GM12878 (cell line): ENCODE measurements at regions not wholly inside any gene's neighbourhood (a gene's known extent, or its start where the extent isn't known, plus 50 kb on each side); places are given as distances from the start of the nearest gene placed in this dataset.

Experiments
- CBX3 ChIP-seq: fragments of 200-600 bp; sonication (generic); IDR thresholded peaks from 2 replicates; pipeline ENCODE4 v1.6.1; 2016; ENCODE audit warnings: low read depth, borderline replicate concordance
- CBX5 ChIP-seq: sonication (generic); IDR thresholded peaks from 2 replicates; pipeline ENCODE4 v1.6.1; 2016; ENCODE audit warnings: low read depth, moderate library complexity, mild to moderate bottlenecking, inconsistent platforms
- E2F8 ChIP-seq: fragments of 450-650 bp; IDR thresholded peaks from 2 replicates; pipeline ENCODE4 v1.6.1; 2018; ENCODE audit warnings: mild to moderate bottlenecking, low read depth, moderate library complexity; ENCODE audit not compliant: partially characterized antibody
- EZH2 ChIP-seq: IDR thresholded peaks from 2 replicates; pipeline ENCODE4 v1.6.1; 2012; ENCODE audit warnings: low read depth, mild to moderate bottlenecking, control low read depth, inconsistent platforms, low read length, borderline replicate concordance; ENCODE audit not compliant: control insufficient read depth
- GABPA ChIP-seq: IDR thresholded peaks from 2 replicates; pipeline ENCODE4 v1.6.1; 2014; ENCODE audit warnings: antibody characterized with exemption, low read depth, mild to moderate bottlenecking, inconsistent platforms
- HDAC6 ChIP-seq: fragments of 200-600 bp; sonication (generic); IDR thresholded peaks from one replicate; pipeline ENCODE4 v1.8.0; 2017; ENCODE audit warnings: antibody characterized with exemption; ENCODE audit not compliant: unreplicated experiment
- MAX ChIP-seq: IDR thresholded peaks from 2 replicates; pipeline ENCODE4 v1.6.1; 2012; ENCODE audit warnings: low read depth, low read length, improper control_type of control experiment
- PRDM15 ChIP-seq: fragments of 450-650 bp; formaldehyde crosslinking; IDR thresholded peaks from 2 replicates; pipeline ENCODE4 v1.4.0; 2020; ENCODE audit warnings: mild to moderate bottlenecking, moderate library complexity
- RFX5 ChIP-seq: IDR thresholded peaks from 2 replicates; pipeline ENCODE4 v1.6.1; 2011; ENCODE audit warnings: low read depth, low read length, improper control_type of control experiment
- SIN3A ChIP-seq: IDR thresholded peaks from 2 replicates; pipeline ENCODE4 v1.6.1; 2012; ENCODE audit warnings: low read depth, low read length, improper control_type of control experiment
- SREBF2 ChIP-seq: IDR thresholded peaks from 2 replicates; pipeline ENCODE4 v1.6.1; 2012; ENCODE audit warnings: mild to moderate bottlenecking, low read length
- USF1 ChIP-seq: IDR thresholded peaks from 2 replicates; pipeline ENCODE4 v1.6.1; 2011; ENCODE audit warnings: borderline replicate concordance, low read depth, mild to moderate bottlenecking, moderate library complexity, mixed read lengths, low read length; ENCODE audit not compliant: insufficient read depth; ENCODE audit errors: extremely low read length
- ZBTB33 ChIP-seq: fragments of 450-650 bp; IDR thresholded peaks from 2 replicates; pipeline ENCODE4 v1.6.1; 2017; ENCODE audit warnings: mild to moderate bottlenecking
- ZNF687 ChIP-seq: fragments of 450-650 bp; IDR thresholded peaks from 2 replicates; pipeline ENCODE4 v1.6.1; 2017; ENCODE audit warnings: mild to moderate bottlenecking, moderate library complexity

GRCh38 chr13:44868397-44868796, 120.9 kb downstream of the NUFIP1 start (continued):
- no peak for TF ChIP-seq ZBTB33
- no peak for TF ChIP-seq EZH2
- TF ChIP-seq SIN3A, result no peak
- TF ChIP-seq ZNF687, result no peak
- no peak for TF ChIP-seq RFX5
- no peak for TF ChIP-seq USF1
- TF ChIP-seq E2F8, result no peak
- TF ChIP-seq MAX, result no peak
- TF ChIP-seq SREBF2, result no peak
- TF ChIP-seq CBX5, result no peak
- TF ChIP-seq CBX3, result no peak
- no peak for TF ChIP-seq HDAC6
- peak; percentile 22; the same call in 1 of the 2 replicates for TF ChIP-seq GABPA
- no peak for TF ChIP-seq PRDM15 (CRISPR knock-in tag)
